Transverse colon (tissue), 4 donors: ENCODE measurements at regions not wholly inside any gene's neighbourhood (a gene's known extent, or its start where the extent isn't known, plus 50 kb on each side); places are given as distances from the start of the nearest gene placed in this dataset.

Experiments
- DNase-seq: peaks from one replicate; pipeline ENCODE4 v3.0.0-alpha.2; 2019
- H3K27ac ChIP-seq, 4 donors: fragments of 200-600 bp; sonication (generic); 2 replicates each; pipeline ENCODE4 v1.5.1; 2016 to 2018; ENCODE audit warnings: inconsistent platforms in 4 of 4
- H3K27me3 ChIP-seq: fragments of 200-600 bp; sonication (generic); 2 replicates; pipeline ENCODE4 v1.5.1; 2017; ENCODE audit warnings: inconsistent platforms
- H3K36me3 ChIP-seq, 4 donors: fragments of 200-600 bp; sonication (generic); 2 replicates each; pipeline ENCODE4 v1.5.1; 2017 to 2019; ENCODE audit warnings: inconsistent platforms in 4 of 4
- H3K4me1 ChIP-seq, 4 donors: fragments of 200-600 bp; sonication (generic); 2 replicates each; pipeline ENCODE4 v1.5.1; 2017 to 2020; ENCODE audit warnings: inconsistent platforms in 4 of 4
- H3K4me3 ChIP-seq, 4 donors: fragments of 200-600 bp; sonication (generic); 1 replicate in 1 of 4; 2 replicates in 3 of 4; pipeline versions ENCODE4 v1.5.1 to v1.6.1; 2017 to 2019; ENCODE audit warnings: inconsistent platforms in 4 of 4
- H3K9me3 ChIP-seq, 2 donors: fragments of 200-600 bp; sonication (generic); 2 replicates each; pipeline ENCODE4 v1.5.1; 2017 to 2019; ENCODE audit warnings: inconsistent platforms in 2 of 2
- CTCF ChIP-seq, 5 experiments: fragments of 200-600 bp in 3 of 5; fragments of 450-650 bp in 2 of 5; sonication (generic) in 3 of 5; IDR thresholded peaks; 1 replicate in 2 of 5; 2 replicates in 3 of 5; pipeline ENCODE4 v1.5.1; 2016 to 2017; ENCODE audit warnings: antibody characterized with exemption in 5 of 5, inconsistent platforms in 3 of 5, mild to moderate bottlenecking in 2 of 5, moderate library complexity in 1 of 5
- EP300 ChIP-seq: sonication (generic); formaldehyde crosslinking; IDR thresholded peaks from one replicate; pipeline ENCODE4 v1.6.1; 2017; ENCODE audit warnings: antibody characterized with exemption, low read depth
- POLR2A ChIP-seq: fragments of 450-650 bp; IDR thresholded peaks from one replicate; pipeline ENCODE4 v1.6.1; 2016; ENCODE audit warnings: antibody characterized with exemption, mild to moderate bottlenecking, moderate library complexity
- POLR2AphosphoS5 ChIP-seq, 3 donors: sonication (generic); formaldehyde crosslinking; IDR thresholded peaks; one replicate each; pipeline ENCODE4 v1.6.1; 2016; ENCODE audit warnings: antibody characterized with exemption in 3 of 3
- WGBS, 2 donors: methylation state at CpG; one replicate each; pipeline ENCODE4 v1.1.5; 2018; ENCODE audit warnings: low coverage in 1 of 2; 5-methylcytosine and 5-hydroxymethylcytosine counted together
- in situ Hi-C, 4 donors: fragments of 200-750 bp; cut with MboI; loops; one replicate each; pipeline versions ENCODE4 v1.15.0 to v1.15.1; 2017; ENCODE audit warnings: low sequenced_read_pairs in 3 of 4, low pct_ligation_motif_present in 1 of 4, low pct_unique_long_range_greater_than_20kb in 1 of 4
- intact Hi-C: fragments of 100-400 bp; cut with DNase I; formaldehyde crosslinking; loops from one replicate; pipeline ENCODE4 v1.15.1; 2023; ENCODE audit warnings: low total_unique reads

DNA sequence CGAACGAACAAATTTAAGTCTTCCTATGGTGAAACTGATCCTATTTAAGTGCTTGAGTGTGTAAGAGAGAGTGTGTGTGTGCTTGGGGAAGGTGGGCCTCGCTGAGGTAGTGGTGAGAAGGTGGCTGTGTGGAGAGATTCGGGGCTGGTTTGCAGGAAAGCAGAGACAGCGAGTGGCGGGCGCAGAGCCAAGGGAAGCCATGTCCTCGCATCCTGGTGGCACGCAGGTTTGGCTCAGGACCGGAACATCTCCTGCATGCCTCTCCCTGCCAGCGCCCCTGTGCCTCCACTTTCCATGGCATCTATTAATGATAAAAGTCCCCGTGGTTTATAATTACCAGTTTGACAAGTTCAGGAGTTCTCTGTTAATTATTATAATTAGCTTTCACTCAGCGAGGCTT lies 383.1 kb upstream of the CADM1 start:
- intact Hi-C loops (no loop called here), in situ Hi-C loops (no loop called here)
- H3K9me3 ChIP-seq: no peaks in the 10 kb centered on the region
- H3K27ac ChIP-seq: no peak overlapping the region
- peaks cover 0 to 8% (median 0%) of the 10 kb centered on the region in 4 donors for H3K4me1 ChIP-seq
- no peak for DNase-seq
- no peak overlapping the region for H3K4me3 ChIP-seq
- WGBS, 2 donors: 78 to 88% methylated on average over 3 to 13 of the region's 13 CpGs
- TF ChIP-seq POLR2AphosphoS5 (IDR thresholded peaks at IDR 0.05): no peak
- TF ChIP-seq CTCF (IDR thresholded peaks at IDR 0.05): no peak
- no peak for TF ChIP-seq EP300
- TF ChIP-seq POLR2A: no peak
- H3K27me3 ChIP-seq: no peaks in the 10 kb centered on the region
- no peaks in the 10 kb centered on the region for H3K36me3 ChIP-seq

GRCh38 chr11:115886422-115886733 lies 382.2 kb upstream of the CADM1 start:
- intact Hi-C loops (no loop called here), in situ Hi-C loops (no loop called here)
- no peak for TF ChIP-seq POLR2AphosphoS5 (IDR thresholded peaks at IDR 0.05)
- no peak for TF ChIP-seq POLR2A
- TF ChIP-seq CTCF (IDR thresholded peaks at IDR 0.05): no peak
- no peak for TF ChIP-seq EP300
- Histone ChIP-seq H3K9me3 (peaks cover 0 to 4% of the 10 kb centered on the region in 2 donors), H3K4me3 (no peak overlapping the region), H3K4me1 (peaks cover 0 to 8% (median 0%) of the 10 kb centered on the region in 4 donors), H3K27me3 (no peaks in the 10 kb centered on the region), H3K36me3 (no peaks in the 10 kb centered on the region), H3K27ac (no peak overlapping the region)
- WGBS, 2 donors: 77 to 100% methylated on average over 1 to 5 of the region's 5 CpGs
- DNase-seq: no peak

- 69 to 76% methylated on average over 4 to 8 of the region's 8 CpGs for WGBS, 2 donors
- no peak for DNase-seq
- TF ChIP-seq EP300 (no peak), CTCF (IDR thresholded peaks at IDR 0.05) (no peak), POLR2AphosphoS5 (IDR thresholded peaks at IDR 0.05) (no peak), POLR2A (no peak)
- no peaks in the 10 kb centered on the region for H3K27me3 ChIP-seq
- H3K27ac ChIP-seq: no peak overlapping the region
- H3K36me3 ChIP-seq: no peaks in the 10 kb centered on the region
- peaks cover 0 to 6% of the 10 kb centered on the region in 2 donors for H3K9me3 ChIP-seq
- in situ Hi-C loops: no loop called here
- peaks cover 0 to 8% (median 0%) of the 10 kb centered on the region in 4 donors for H3K4me1 ChIP-seq
- H3K4me3 ChIP-seq: no peak overlapping the region
- intact Hi-C loops: no loop called here
These were observed 381.6 kb upstream of the CADM1 start for GRCh38 chr11:115885535-115886421.

DNA sequence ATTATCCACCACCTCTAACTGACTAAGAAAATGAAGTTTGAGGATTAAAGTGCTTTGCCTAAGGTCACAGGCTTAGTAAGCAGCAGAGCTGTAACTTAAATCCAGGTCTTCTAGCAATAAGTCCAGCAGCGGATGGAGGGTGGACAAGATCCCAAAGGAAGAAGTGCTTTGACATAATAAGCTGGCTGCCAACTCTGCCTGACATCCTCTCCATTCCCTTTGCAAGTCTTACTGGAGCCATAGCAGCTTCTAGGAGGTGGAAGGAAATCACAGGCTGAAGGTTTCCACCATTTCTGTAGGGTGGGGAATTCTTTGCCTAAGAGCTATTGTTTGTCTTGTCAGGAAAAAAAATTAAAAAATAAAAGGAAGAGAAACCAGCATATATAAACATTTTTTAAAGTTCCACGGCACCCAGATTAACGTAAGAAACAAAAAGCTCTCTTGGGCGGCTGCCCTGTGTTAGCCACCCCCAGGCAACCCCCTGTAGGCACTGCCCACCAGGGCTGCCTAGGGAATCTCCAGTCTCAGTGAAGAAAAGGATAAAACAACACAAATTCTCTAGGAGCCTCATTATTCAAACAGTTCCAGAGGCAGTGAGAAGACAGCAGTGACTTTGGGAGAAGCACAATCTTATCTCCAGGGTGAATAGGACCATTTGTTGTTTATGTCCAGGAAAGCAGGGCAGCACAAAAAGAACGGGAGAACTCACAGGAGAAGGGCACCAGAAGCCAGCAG lies 380.8 kb upstream of the CADM1 start:
- TF ChIP-seq CTCF (IDR thresholded peaks at IDR 0.05) (no peak), POLR2A (no peak), POLR2AphosphoS5 (IDR thresholded peaks at IDR 0.05) (no peak), EP300 (no peak)
- Histone ChIP-seq H3K27me3 (no peaks in the 10 kb centered on the region), H3K4me1 (peaks cover 0 to 8% (median 0%) of the 10 kb centered on the region in 4 donors), H3K9me3 (peaks cover 0 to 6% of the 10 kb centered on the region in 2 donors), H3K36me3 (no peaks in the 10 kb centered on the region), H3K4me3 (no peak overlapping the region), H3K27ac (no peak overlapping the region)
- intact Hi-C loops: no loop called here
- in situ Hi-C loops: no loop called here
- DNase-seq: no peak
- WGBS, 2 donors: 61 to 71% methylated on average over 3 to 5 of the region's 5 CpGs
